GM10266 (cell line): ENCODE measurements at regions not wholly inside any gene's neighbourhood (a gene's known extent, or its start where the extent isn't known, plus 50 kb on each side); places are given as distances from the start of the nearest gene placed in this dataset.

ENCODE experiments used
- DNase-seq: peaks from one replicate; pipeline ENCODE4 v3.0.0; 2012; ENCODE audit errors: extremely low spot score
- TF ChIP-seq, protein P1 (sequence below): IDR thresholded peaks from 2 replicates; pipeline ENCODE4 v1.5.1; 2012; ENCODE audit warnings: mild to moderate bottlenecking, low read depth; ENCODE audit not compliant: control insufficient read depth, insufficient read depth; ENCODE audit errors: missing control alignments

DNA sequence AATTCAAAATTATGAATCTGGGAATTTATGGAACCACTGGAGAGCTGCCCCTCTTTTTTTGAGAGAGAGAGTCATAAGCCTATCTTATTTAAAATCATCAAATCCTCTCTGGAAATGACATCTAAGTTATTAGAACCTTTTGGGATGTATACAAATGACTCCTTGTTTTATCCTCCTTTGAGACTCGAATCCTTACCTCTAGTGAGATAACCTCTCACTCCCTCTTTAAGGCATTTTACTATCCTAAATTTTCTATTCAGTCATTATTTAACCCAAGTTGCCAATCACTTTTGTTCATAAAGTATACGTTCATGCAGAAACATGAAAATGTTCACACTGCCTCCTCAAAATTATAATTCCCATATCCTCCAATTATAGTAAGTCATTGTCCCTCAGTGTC lies 313.6 kb upstream of the C1orf87 start:
- TF ChIP-seq, protein P1, sequence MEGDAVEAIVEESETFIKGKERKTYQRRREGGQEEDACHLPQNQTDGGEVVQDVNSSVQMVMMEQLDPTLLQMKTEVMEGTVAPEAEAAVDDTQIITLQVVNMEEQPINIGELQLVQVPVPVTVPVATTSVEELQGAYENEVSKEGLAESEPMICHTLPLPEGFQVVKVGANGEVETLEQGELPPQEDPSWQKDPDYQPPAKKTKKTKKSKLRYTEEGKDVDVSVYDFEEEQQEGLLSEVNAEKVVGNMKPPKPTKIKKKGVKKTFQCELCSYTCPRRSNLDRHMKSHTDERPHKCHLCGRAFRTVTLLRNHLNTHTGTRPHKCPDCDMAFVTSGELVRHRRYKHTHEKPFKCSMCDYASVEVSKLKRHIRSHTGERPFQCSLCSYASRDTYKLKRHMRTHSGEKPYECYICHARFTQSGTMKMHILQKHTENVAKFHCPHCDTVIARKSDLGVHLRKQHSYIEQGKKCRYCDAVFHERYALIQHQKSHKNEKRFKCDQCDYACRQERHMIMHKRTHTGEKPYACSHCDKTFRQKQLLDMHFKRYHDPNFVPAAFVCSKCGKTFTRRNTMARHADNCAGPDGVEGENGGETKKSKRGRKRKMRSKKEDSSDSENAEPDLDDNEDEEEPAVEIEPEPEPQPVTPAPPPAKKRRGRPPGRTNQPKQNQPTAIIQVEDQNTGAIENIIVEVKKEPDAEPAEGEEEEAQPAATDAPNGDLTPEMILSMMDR, result no peak

DNA sequence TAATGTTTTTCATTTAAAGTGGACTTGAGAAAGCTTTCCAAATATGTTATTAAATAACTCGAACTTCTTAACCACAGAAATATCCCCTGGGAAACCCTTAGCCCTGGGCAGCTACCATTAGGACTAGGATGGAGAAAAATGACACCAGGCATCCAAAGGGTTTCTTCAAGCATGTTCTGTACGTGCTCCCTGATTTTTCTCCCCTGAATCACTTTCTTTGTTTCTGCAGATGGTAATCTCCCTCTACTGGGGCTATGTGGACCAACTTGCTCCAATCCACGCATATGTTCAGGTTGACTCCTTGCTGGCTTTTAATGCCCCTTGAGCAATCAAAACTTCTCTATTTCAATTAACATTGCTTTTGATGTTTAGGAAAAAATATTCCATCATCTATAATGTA lies 312.7 kb upstream of the C1orf87 start:
- TF ChIP-seq, protein P1, result no peak
- DNase-seq, result no peak

More for the DNA sequence above, 313.6 kb upstream of the C1orf87 start:
- DNase-seq, result no peak

DNA sequence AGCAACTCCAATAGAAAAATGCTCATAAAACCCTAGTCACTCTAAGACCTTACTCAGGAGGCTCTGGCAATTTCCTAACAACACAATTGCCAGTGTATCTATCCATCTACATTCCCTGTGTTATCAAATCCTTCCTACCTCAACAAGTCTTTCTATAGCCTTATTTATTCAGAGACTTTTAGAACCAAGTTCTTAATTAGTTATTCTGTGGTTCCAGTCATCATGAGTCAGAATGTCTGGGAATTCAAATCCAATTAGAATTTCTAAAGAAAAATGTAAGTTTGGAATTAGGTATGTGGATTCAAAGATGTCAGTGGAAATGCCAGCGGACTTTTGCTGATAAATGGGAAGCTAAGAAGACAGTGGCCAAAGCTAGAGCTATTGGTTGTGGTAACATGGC lies 302.6 kb upstream of the C1orf87 start:
- TF ChIP-seq, protein P1, result no peak
- DNase-seq, result no peak

DNA sequence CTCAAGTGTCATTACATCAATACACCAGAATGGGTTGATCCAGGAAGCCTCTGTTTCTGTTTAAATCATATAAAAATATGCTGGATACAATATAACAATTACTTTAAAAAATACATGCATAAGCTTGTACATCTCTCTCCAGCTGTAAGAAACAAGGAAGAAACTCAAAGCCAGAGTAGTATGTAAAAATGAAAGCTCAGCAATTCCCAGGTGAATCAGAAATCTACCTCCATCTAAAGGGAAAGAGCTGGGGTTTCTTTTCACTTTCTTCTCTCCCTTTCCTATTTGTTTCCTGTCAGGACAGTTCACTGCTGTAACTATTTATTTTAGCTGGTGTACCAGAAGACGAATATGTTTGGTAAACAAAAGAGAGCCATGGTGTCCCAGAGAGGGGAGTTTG lies 301.0 kb upstream of the C1orf87 start:
- TF ChIP-seq, protein P1, result no peak
- DNase-seq, result no peak

DNA sequence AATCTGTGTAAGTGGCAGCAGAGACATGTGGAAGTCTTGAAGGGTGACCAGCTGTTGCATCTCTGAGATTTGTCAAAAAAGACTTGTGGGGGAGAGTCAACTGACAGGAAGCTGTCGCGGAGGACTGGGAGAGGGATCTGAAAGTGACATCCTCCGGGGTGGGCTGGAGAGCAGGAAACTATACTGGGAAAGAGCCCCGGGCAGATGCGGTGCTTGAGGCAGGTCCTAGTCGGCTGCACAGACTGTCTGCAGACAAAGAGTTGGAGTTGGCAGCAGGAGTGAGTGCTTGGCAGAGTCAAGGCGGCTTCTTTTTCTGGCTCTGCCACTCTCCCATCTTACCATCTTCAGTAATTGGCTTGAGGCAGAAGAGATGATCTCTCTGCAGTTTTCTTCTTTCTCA lies 294.0 kb upstream of the C1orf87 start:
- DNase-seq, result no peak
- TF ChIP-seq, protein P1, result no peak

DNA sequence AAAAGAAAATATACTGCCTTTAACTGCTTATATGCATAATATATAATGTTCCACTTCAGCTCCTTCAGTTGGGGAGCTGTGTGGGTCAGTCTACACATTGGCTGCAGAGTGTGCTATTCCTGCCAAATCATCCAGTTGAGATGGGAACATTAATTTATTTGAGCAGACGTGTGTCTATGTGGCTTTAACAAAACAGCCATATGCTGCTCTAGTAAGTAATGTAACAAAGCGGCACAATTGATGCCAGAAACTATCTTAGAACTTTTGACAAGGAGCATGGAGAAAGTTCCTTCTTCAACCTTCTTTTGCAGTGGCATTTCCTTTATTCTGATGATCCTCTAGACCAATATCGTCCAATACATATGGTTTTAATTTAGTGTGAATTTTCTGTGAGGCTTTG lies 285.9 kb upstream of the C1orf87 start:
- TF ChIP-seq, protein P1, result no peak
- DNase-seq, result no peak

DNA sequence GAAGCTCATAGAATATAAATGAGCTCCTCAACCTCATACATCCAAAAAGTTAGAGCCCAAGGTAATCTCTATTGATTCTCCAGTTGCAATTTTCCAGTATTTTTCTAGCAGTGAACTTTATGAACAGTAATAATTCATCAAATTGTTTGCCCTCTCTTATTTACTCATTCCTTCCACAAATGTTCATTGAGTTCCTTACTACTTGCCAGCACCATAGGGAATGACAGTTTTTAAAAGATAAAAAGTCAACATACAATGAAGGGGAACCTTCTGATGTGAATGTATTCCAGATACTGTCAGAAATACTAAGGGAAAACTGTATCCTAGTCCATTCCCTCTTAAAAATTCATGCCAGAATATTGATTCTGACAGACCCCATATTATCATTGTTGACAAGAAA lies 277.0 kb upstream of the C1orf87 start:
- TF ChIP-seq, protein P1, result no peak

More for the DNA sequence above, 277.0 kb upstream of the C1orf87 start:
- DNase-seq, result no peak
